HEK293 (cell line): ENCODE measurements at regions not wholly inside any gene's neighbourhood (a gene's known extent, or its start where the extent isn't known, plus 50 kb on each side); places are given as distances from the start of the nearest gene placed in this dataset.

Experiments
- CTCF ChIA-PET: fragments of 350-600 bp; formaldehyde crosslinking; extraction: SDS; loops from one replicate; lab custom pipeline; 2021; ENCODE audit warnings: antibody characterized with exemption; lab: Yijun Ruan, JAX
- POLR2A ChIA-PET: fragments of 300-600 bp; formaldehyde crosslinking; extraction: SDS; loops from one replicate; lab custom pipeline; 2020; ENCODE audit warnings: antibody characterized with exemption, inconsistent platforms; lab: Yijun Ruan, JAX
- H3K27ac ChIP-seq: fragments of 200-500 bp; sonication (Bioruptor generic); 2 replicates; pipeline ENCODE4 v1.5.1; 2014; ENCODE audit warnings: low read depth, low read length, control low read depth, inconsistent platforms; ENCODE audit errors: extremely low read depth
- H3K36me3 ChIP-seq, 2 experiments: fragments of 200-500 bp in 1 of 2; sonication (Bioruptor generic) in 1 of 2; 1 replicate in 1 of 2; 2 replicates in 1 of 2; pipeline ENCODE4 v1.5.1; 2014 to 2017; ENCODE audit warnings: inconsistent platforms in 2 of 2, low read length in 2 of 2; ENCODE audit not compliant: control insufficient read depth in 2 of 2, insufficient read depth in 1 of 2
- H3K4me1 ChIP-seq: fragments of 200-500 bp; sonication (Bioruptor generic); 2 replicates; pipeline ENCODE4 v1.5.1; 2014; ENCODE audit warnings: mild to moderate bottlenecking, low read length, inconsistent platforms; ENCODE audit not compliant: control insufficient read depth, insufficient read depth
- H3K4me3 ChIP-seq: 2 replicates; pipeline ENCODE4 v1.5.1; 2011; ENCODE audit warnings: low read depth, mild to moderate bottlenecking, control low read depth, low read length, moderate library complexity
- H3K9me3 ChIP-seq: fragments of 200-500 bp; sonication (Bioruptor generic); 2 replicates; pipeline ENCODE4 v1.5.1; 2014; ENCODE audit warnings: low read depth, low read length, inconsistent platforms; ENCODE audit not compliant: control insufficient read depth, insufficient read depth
- ZNF624 ChIP-seq: fragments of 450-650 bp; formaldehyde crosslinking; IDR thresholded peaks from 2 replicates; pipeline ENCODE4 v1.5.1; 2017; ENCODE audit warnings: missing biosample characterization, missing genetic modification characterization
- ZNF837 ChIP-seq: fragments of 450-650 bp; formaldehyde crosslinking; IDR thresholded peaks from 2 replicates; pipeline ENCODE4 v1.5.1; 2016; ENCODE audit warnings: missing biosample characterization, missing genetic modification characterization
- ZNF843 ChIP-seq: fragments of 450-650 bp; formaldehyde crosslinking; IDR thresholded peaks from 2 replicates; pipeline ENCODE4 v1.5.1; 2016; ENCODE audit warnings: missing biosample characterization, missing genetic modification characterization

- POLR2A ChIA-PET: no interaction called here
These were observed 50.8 kb upstream of the SMLR1 start for GRCh38 chr6:130776287-130776925.

More at GRCh38 chr6:130776287-130776925, 50.8 kb upstream of the SMLR1 start:
- TF ChIP-seq ZNF837 (tag by site-specific recombination) (no peak), ZNF843 (tag by site-specific recombination) (no peak), ZNF624 (no peak)
- H3K9me3 ChIP-seq: no peaks in the 10 kb centered on the region
- H3K4me3 ChIP-seq: no peak overlapping the region
- H3K36me3 ChIP-seq: no peaks in the 10 kb centered on the region
- H3K4me1 ChIP-seq: no peaks in the 10 kb centered on the region
- H3K27ac ChIP-seq: no peak overlapping the region
- CTCF ChIA-PET: interaction anchor here (0.6 to 1.6 kb wide), 3 partner anchors 15 to 97 kb away, joined by 3 to 6 read pairs (median 4); no protein-coding TSS in a partner anchor
